HG03521 (cell line): ENCODE measurements at regions not wholly inside any gene's neighbourhood (a gene's known extent, or its start where the extent isn't known, plus 50 kb on each side); places are given as distances from the start of the nearest gene placed in this dataset.
"Not testable (repeated sequence)": the region's sequence is repeated elsewhere in the genome, so short reads cannot be mapped to it uniquely, and the experiment has no call there.

Experiments used
- ATAC-seq: cut with Tn5 transposase; IDR thresholded peaks from one replicate; pipeline ENCODE4 v1.9.1; 2021; ENCODE audit warnings: mild to moderate bottlenecking, moderate library complexity; ENCODE audit not compliant: unreplicated experiment

DNA sequence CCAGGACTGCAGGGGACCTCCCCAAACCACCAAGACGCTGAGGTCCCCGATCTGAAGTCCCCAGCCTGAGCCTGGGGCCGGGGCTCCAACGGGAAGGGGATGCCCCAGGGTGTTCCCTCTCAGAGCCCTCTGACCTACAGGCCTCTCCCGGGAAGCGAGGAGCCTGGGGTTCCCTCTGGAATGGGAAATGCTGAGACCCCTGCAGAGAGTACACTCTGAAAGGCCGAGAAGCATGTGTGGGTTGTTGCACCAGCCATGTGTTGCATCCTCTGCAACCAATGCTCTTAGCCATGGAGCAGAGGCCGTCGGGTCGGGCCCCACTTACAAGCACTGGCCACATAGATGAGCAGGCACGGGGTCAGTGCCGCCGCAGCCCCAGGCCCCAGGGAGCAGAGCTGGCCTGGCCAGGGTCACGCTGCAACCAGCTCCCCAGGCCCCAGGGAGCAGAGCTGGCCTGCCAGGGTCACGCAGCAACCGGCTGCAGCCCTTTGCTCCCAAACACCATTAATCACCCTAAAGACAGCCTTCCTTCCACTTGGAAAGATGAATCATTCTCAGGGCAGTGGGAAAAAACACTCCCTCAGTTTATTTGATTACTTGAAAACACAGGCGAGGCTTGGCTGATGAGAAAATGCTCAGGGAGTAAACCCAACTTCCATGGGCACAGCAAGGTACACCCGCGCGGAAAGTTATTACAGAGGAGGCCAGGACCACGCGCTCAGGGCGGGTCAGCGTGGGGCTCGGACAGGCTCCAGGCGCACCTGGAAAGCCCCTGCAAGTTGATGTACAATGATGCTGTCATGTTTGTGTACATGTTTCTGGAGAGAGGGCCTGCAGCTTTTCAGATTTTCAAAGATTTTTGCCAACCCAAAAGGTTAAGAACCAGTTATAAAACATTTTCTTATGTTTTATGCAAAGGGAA lies 78.0 kb upstream of the AFDN start:
- no peak for ATAC-seq

DNA sequence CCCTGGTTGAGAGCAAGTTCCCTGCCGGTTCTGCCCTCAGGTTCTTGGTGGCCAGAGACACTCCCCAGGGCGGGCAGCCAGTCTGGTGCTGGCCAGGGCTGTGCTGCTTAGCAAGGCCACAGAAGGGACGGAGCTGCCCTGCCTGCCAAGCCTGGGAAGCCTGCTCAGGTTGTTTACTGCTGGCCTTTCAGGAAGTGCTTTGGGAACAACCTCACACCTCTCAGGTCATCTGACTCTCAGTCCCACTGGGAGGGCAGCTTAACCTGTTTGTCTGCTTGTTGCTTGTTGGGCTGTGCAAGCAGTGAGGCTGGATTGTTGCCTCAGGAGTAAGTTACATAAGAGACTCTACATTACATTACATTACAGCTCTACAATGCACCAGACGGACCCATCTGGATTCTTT lies 75.8 kb upstream of the AFDN start:
- no peak for ATAC-seq

- ATAC-seq, result no peak
Observed at GRCh38 chr6:167751579-167752115, 75.1 kb upstream of the AFDN start.

DNA sequence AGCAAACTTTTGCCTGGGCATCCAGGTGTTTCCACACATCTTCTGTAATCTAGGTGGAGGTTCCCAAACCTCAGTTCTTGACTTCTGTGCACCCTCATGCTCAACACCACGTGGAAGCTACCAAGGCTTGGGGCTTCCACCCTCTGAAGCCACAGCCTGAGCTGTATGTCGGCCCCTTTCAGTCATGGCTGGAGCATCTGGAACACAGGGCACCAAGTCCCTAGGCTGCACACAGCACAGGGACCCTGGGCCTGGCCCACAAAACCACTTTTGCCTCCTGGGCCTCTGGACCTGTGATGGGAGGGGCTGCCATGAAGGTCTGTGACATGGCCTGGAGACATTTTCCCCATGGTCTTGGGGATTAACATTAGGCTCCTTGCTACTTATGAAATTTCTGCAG lies 73.4 kb upstream of the AFDN start:
- not testable (repeated sequence) for ATAC-seq

DNA sequence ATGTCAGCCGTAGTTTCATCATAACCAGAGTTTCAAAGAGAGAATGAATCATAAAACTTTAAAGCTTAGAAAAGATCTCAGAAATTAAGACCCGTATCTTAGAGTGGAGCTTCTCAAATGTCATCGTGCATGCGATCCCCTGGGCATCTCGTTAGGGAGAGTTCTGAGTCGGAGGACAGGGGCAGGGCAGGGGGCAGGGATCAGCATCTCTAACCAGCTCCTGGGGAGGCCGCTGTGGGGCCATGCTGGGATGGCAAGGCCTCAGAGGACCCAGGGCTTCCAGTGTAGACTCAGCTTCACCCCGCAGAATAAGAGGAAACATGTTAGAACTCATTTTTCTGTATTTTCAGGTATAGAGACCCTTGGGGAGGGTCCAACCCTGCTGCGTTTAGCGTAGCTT lies 72.0 kb upstream of the AFDN start:
- no peak for ATAC-seq

DNA sequence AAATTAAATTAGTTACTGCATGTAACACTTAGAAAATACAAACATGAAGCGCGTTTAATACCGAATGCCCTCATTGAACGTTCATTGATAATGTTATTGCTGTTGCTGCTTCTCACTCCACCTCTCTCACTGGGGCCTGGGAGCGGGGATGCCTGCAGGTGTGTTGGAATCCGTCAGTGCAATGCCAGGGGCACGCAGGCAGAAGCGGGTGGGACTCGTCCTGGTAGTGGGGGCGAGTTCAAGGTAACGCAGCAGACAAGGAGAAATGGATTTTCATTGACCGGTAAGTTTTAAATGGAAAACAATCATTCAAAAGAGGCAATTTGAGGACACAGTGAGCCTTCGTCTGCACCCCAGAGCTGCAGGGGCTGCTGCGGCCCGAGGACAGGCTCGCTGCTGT lies 71.2 kb upstream of the AFDN start:
- ATAC-seq, result no peak

DNA sequence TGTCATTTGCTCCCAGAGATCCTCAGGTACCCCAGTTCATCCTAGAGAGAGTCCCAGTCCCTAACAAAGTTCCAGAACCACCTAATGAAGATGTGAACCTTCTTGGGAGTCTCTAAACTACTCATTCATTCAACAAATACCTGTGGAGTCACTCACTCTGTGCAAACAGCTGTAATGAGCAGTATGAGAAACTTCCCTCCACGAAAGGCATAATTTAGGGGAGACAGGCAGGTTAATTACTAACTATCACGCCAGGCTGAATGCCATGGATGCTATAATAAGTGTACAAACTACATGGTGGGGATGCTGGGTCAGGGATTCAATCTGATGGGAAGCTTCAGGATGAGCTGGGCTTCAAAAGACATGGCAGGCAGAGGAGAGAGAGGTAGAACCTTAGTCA lies 70.1 kb upstream of the AFDN start:
- ATAC-seq, result no peak

DNA sequence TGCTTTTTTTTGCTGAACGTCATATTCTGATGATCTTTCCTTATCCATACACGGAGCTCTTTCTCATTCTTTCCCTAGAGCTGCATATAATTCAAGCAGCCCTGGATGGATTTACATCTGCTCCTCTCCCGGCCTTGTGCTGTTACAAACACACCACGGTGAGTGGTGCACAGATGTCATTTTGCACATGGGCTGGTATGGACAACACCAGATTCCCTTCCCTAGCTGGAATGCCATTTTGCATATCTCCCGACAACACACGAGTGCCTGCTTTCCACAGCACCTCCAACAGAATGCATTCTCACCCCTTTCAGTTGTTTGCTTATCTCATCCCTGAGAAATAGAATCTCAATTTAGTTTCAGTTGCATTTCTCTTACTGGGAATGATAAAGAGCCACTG lies 69.5 kb upstream of the AFDN start:
- no peak for ATAC-seq

- no peak for ATAC-seq
Observed at GRCh38 chr6:167757821-167758220, 68.9 kb upstream of the AFDN start.

DNA sequence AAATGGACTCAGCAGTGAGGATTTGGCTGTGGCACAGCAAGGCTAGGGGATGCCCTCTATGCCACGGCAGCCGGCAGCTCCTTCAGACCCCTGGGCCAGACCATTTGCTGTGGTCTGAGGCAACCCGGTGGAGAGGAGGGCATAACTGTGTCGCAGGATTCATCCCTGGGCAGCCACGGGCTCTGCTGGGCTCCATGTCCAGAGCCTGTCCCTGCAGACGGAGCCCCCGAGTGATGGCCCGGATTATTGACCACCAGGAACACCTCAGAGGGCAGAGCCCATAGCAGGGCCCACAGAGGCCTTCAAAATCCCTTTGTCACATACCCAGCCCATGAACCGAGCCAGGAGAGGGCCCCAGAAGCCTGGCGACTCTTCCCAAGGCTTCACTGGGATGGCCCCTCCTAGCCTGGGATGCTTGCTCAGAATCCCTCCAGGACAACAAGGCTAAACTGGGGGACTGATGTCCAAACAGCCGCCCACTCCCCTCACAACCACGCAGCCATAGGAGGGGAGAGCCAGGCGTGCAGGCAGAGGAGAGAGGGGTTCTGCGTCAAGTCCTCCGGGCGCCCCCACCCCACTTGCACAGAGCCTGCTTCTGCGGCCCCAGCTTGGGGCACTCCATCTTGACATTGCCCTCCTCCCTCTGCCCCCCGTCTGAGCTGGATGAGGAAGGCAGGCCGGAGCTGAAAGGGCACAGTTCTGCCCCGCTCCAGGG lies 68.2 kb upstream of the AFDN start:
- no peak for ATAC-seq

DNA sequence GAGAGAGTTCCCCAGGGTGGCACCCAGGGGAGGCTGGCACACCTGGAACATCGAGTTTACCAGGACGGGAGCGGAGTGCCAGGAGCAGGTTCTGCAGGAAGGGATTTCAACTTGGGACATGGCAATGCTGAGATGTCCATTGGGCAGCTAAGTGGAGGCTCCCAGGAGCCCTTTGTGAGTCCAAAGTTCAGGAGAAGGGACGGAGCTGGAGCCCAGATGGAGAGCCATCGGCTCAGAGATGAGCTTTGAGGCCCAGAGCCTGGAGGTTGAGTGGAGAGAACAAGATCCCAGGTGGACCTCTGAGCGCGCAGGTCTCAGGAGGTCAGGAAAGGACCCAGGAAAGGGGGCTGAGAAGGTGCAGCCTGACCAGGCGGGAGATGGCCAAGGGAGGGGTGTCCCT lies 67.5 kb upstream of the AFDN start:
- no peak for ATAC-seq

DNA sequence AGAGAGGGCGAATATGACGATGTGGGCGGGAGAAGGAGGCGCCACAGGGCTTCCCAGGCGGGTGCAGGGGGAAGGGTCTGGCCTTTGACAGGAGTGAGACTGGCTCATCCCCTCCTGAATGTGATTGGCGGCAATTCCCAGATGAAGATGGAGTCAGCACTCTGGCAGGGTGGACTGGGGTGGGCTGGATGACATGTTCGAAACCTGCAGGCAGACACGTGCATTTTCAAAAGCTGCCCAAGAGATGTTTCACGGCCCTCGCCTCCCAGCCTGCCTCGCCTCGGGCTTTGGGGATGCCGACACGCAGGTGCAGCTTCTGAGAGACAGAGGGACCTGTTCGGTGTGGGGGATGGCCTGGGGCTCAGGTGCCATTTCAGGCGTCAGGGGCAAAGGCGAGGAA lies 66.8 kb upstream of the AFDN start:
- no peak for ATAC-seq

- no peak for ATAC-seq
Observed at GRCh38 chr6:167760979-167761793, 65.5 kb upstream of the AFDN start.

GRCh38 chr6:167761794-167762258 lies 64.9 kb upstream of the AFDN start:
- no peak for ATAC-seq

DNA sequence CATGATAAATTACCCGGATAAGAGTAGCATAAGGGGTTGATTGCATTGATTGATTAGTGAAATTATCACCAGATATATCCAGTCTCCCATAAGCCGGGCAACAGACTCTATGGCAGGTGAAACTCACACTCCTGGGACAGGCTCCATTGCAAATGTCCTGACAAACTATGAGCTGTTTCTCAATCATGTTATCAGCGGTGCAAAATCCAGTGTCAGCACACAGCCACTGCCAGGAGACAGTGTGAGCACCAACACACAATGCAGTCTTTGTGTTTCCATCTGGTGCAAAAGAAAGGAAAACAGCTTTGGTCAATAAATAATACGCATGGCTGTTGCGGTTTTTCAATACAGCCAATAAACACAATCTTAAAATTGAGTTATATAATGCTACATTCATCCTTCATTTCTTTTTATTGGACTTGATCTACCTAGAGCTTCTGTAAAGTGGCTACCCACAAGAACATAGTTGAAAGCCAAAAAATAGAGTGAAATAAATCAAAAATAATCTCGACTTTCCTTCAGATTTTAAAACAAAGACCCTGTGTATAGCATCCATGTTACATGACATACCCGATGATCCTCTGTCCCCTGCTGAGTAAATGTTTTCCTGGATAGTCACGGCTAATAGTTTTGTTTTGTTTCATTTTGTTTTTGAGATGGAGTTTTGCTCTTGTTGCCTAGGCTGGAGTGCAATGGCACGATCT lies 64.3 kb upstream of the AFDN start:
- no peak for ATAC-seq

DNA sequence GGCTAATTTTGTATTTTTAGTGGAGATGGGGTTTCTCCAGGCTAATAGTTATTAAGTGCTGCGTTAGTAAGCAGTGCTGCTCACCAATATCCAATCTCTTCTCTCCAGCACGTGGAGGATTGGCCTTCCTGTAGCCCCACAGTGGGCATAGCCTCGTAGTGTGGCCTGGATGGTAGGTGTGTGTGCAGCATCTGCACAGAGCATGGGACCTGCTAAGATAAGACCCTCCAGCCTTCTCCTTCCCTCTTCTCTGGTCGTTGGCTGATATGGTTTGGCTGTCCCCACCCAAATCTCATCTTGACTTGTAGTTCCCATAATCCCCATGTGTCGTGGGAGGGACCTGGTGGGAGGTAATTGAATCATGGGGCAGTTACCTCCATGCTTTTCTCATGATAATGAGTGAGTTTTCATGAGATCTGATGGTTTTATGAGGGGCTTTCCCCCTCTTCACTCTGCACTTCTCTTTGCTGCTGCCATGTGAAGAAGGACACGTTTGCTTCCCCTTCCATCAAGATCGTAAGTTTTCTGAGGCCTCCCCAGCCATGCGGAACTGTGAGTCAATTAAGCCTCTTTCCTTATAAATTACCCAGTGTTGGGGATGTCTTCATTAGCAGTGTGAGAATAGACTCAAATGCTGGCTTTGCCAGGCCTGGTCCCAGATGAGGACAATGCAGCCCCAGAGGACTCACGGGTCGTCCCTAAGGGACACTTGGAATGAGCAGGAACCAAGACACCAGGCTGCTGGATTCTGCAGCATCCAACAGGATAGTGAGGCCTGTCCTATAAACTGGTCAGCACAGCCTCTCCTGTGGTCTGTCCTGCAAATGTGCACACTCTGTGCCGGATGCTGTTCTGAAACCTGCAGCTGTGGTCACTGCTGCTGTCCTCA lies 63.4 kb upstream of the AFDN start:
- no peak for ATAC-seq

DNA sequence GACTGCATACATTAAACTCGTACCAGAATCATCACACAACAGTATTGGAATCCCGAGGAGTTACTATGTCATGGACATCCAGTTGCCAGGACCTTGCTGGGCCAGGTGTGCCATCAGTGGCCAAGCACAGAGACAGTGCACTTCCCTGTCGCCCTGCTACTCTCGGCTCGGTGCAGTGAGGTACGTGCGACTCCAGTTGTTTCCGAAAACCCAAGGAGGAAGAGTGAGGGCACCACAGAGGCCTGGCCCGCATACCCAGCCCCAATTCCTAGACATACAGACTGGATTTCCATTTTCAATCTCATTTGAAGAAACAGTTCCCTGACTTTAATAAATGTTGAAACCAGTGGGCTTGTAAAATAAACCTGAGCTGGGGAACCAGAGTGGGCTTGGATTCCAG lies 62.5 kb upstream of the AFDN start:
- no peak for ATAC-seq

DNA sequence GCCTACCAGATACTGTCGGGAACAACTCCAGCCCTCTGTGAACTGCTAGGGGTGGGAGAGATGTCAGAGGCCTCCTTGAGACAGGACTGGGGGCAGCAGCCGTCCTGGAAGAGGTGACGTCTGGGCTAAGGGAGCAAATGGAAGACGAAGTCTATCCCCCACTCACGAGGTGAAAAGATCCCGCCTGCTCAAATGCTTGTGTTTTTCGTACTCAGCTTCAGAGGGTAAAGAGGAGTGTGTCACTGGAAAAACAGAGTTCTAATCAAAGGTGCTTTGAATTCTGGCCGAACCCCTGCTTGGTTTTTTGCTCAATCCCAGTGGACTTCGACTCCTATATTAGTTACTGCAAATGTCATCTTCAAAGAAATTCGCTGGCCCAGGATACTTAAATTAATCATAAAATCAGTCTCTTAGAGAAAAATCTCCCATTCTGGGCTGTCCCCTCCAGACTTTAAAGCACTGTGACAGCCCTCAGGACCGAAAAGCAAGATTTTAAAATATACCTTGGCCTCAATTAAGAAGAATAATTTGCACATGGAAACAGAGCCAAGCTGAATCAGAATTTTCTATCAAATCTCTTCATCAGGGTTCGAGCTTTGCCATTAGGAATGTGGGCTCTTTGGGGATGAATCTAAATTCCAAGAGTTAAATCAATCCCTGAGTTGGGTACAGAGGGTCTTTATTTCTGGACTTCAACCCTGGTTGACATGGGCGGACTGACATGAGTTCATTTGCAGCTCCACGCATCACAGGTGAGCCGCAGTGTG lies 61.8 kb upstream of the AFDN start:
- no peak for ATAC-seq
